PFSK-1 (cell line): ENCODE measurements at regions not wholly inside any gene's neighbourhood (a gene's known extent, or its start where the extent isn't known, plus 50 kb on each side); places are given as distances from the start of the nearest gene placed in this dataset.

ENCODE experiments used
- FOXP2 ChIP-seq: optimal IDR thresholded peaks from 2 replicates; pipeline ENCODE3; 2011; ENCODE audit warnings: borderline replicate concordance, control low read depth, inconsistent platforms; ENCODE audit not compliant: insufficient read depth; ENCODE audit errors: extremely low read length, extremely low read depth
- POLR2AphosphoS5 ChIP-seq: IDR thresholded peaks from 2 replicates; pipeline ENCODE4 v1.6.1; 2012; ENCODE audit warnings: low read depth, mild to moderate bottlenecking, control low read depth, low read length, moderate library complexity
- REST ChIP-seq, 2 experiments: IDR thresholded peaks; 2 replicates each; pipeline versions ENCODE4 v1.6.1 to v1.8.0; 2011 to 2012; ENCODE audit warnings: low read depth in 2 of 2, low read length in 2 of 2, control low read depth in 1 of 2, inconsistent platforms in 1 of 2, mild to moderate bottlenecking in 1 of 2, moderate library complexity in 1 of 2; ENCODE audit not compliant: insufficient read depth in 1 of 2
- SIN3A ChIP-seq: IDR thresholded peaks from 2 replicates; pipeline ENCODE4 v1.6.1; 2012; ENCODE audit warnings: mild to moderate bottlenecking, low read length, moderate library complexity, borderline replicate concordance; ENCODE audit not compliant: insufficient read depth
- TAF1 ChIP-seq: IDR thresholded peaks from 2 replicates; pipeline ENCODE4 v1.6.1; 2012; ENCODE audit warnings: low read length, control low read depth, borderline replicate concordance; ENCODE audit not compliant: insufficient read depth

GRCh38 chr5:39547553-39548154 is 122.9 kb upstream of the DAB2 start:
- TF ChIP-seq POLR2AphosphoS5 (no peak), SIN3A (no peak), REST (IDR thresholded peaks at IDR 0.05; ENCODE audit: insufficient read depth in 1 of 2, low read depth in 2 of 2, low read length in 2 of 2) (no peak), TAF1 (no peak), FOXP2 (no peak)

GRCh38 chr5:39544941-39545340 is 120.2 kb upstream of the DAB2 start:
- TF ChIP-seq POLR2AphosphoS5 (no peak), REST (IDR thresholded peaks at IDR 0.05; ENCODE audit: insufficient read depth in 1 of 2, low read depth in 2 of 2, low read length in 2 of 2) (no peak), FOXP2 (no peak), TAF1 (no peak), SIN3A (no peak)

- TF ChIP-seq FOXP2 (no peak), TAF1 (no peak), SIN3A (no peak)
These were observed 118.6 kb upstream of the DAB2 start for GRCh38 chr5:39543335-39543734.

- TF ChIP-seq FOXP2 (no peak), TAF1 (no peak), POLR2AphosphoS5 (no peak), SIN3A (no peak), REST (IDR thresholded peaks at IDR 0.05; ENCODE audit: insufficient read depth in 1 of 2, low read depth in 2 of 2, low read length in 2 of 2) (no peak)
These were observed 117.9 kb upstream of the DAB2 start for GRCh38 chr5:39542511-39543285.

GRCh38 chr5:39541920-39542319 is 117.1 kb upstream of the DAB2 start:
- TF ChIP-seq FOXP2 = no peak
- TF ChIP-seq TAF1 = no peak
- no peak for TF ChIP-seq REST (IDR thresholded peaks at IDR 0.05; ENCODE audit: insufficient read depth in 1 of 2, low read depth in 2 of 2, low read length in 2 of 2)
- no peak for TF ChIP-seq POLR2AphosphoS5
- no peak for TF ChIP-seq SIN3A
